Epithelial cell of esophagus (primary cell): ENCODE measurements at regions not wholly inside any gene's neighbourhood (a gene's known extent, or its start where the extent isn't known, plus 50 kb on each side); places are given as distances from the start of the nearest gene placed in this dataset.

Experiments used
- DNase-seq: peaks from one replicate; pipeline ENCODE4 v3.0.0; 2010; ENCODE audit warnings: low read depth
- H3K4me3 ChIP-seq: 2 replicates; pipeline ENCODE4 v1.5.1; 2011; ENCODE audit warnings: mild to moderate bottlenecking, low read length, control low read depth
- CTCF ChIP-seq: IDR thresholded peaks from 2 replicates; pipeline ENCODE4 v1.5.1; 2011; ENCODE audit warnings: low read depth, mild to moderate bottlenecking, low read length, control low read depth, inconsistent platforms; ENCODE audit not compliant: insufficient read depth; ENCODE audit errors: missing control alignments

GRCh38 chr11:109974523-109974922 is 118.7 kb upstream of the ZC3H12C start:
- TF ChIP-seq CTCF = no peak
- no peak overlapping the region for H3K4me3 ChIP-seq
- no peak for DNase-seq

DNA sequence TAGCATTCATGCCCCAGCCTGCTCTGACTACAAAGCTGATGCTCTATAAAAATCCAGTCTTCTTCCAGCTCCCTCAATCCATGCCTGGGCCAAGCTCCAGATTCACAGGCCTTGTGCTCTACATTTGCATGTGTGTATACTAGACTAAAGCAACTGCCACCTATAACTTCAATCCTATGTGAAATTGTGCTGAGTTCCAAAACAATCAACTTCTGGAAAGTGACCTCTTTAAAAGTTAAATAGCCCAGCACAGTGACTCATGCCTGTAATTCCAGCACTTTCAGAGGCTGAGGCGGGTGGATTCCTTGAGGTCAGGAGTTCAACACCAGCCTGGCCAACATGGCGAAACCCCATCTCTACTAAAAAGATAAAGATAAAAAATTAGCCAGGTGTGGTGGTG is 114.3 kb upstream of the ZC3H12C start:
- no peak for TF ChIP-seq CTCF
- no peak overlapping the region for H3K4me3 ChIP-seq
- DNase-seq = no peak

- no peak overlapping the region for H3K4me3 ChIP-seq
- no peak for TF ChIP-seq CTCF
- DNase-seq = no peak
Observed at GRCh38 chr11:109981031-109981636, 112.1 kb upstream of the ZC3H12C start.

DNA sequence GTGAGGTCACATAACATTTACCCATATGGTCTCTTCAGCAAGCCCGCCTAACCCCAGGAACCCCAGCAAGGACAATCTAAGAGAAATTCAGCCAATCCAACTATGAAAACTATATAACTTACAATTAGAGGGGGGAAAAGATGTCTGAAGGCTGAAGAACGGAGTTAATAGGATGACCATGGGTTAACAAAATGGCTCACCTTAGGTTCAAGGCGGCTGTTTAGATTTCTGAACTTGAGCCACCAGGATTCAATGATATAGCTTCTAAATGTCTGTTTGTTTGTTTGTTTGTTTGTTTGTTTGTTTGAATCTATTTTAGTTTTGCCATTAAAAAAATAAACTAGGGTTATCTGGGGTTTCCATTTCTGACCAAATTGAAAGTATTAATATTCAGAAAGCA is 109.8 kb upstream of the ZC3H12C start:
- TF ChIP-seq CTCF = no peak
- no peak for DNase-seq
- no peak overlapping the region for H3K4me3 ChIP-seq

- DNase-seq = no peak
- H3K4me3 ChIP-seq = no peak overlapping the region
- TF ChIP-seq CTCF = no peak
Observed at GRCh38 chr11:109984634-109985289, 108.4 kb upstream of the ZC3H12C start.

GRCh38 chr11:109986488-109986887 is 106.7 kb upstream of the ZC3H12C start:
- DNase-seq = no peak
- TF ChIP-seq CTCF = no peak
- no peak overlapping the region for H3K4me3 ChIP-seq

GRCh38 chr11:109991835-109992234 is 101.4 kb upstream of the ZC3H12C start:
- DNase-seq = no peak
- H3K4me3 ChIP-seq = no peak overlapping the region
- no peak for TF ChIP-seq CTCF
